ENCODE measurements at regions not wholly inside any gene's neighbourhood (a gene's known extent, or its start where the extent isn't known, plus 50 kb on each side); places are given as distances from the start of the nearest gene placed in this dataset.
"Not testable (repeated sequence)": the region's sequence is repeated elsewhere in the genome, so short reads cannot be mapped to it uniquely, and the experiment has no call there.

DNA sequence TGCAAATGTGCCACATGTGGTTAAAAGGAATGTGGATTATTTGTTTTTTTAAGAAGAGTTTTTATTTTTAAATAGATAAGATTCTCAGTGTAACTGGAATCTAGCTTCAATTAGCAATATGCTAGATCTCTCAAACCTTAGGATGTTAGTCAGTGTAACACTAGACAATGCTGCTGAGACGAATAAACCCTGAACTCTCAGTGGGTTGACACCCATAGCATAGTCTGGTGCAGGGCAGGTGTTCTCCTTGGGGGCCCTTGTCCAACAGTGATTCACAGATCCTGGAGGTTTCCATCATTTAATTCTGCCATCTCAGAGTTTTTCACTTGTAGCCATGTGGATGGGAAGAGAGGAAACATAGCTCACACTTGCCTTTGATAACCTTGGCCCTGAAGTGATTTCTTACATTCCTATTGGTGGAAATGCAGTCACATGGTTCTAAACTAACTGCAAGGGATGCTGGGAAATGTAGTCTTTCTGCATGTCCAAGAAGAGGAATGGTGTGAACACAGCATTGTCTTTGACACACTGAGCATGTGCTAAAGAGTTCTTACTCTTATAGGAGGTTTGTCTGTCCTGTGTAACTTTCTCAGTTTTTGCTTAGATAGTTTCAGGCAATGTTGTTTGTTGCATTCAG lies 110.4 kb upstream of the EEF2KMT start:
- TF ChIP-seq FOXP2 (optimal IDR thresholded peaks at IDR 0.05; ENCODE audit: control extremely low read depth, extremely low read length, insufficient read depth); EZH2 (IDR thresholded peaks at IDR 0.05); POLR2AphosphoS5 (IDR thresholded peaks at IDR 0.05; ENCODE audit: borderline replicate concordance, low read depth, low read length): not testable (repeated sequence)

All from SK-N-MC (cell line).